Psoas muscle (tissue), 7 donors: ENCODE measurements at regions not wholly inside any gene's neighbourhood (a gene's known extent, or its start where the extent isn't known, plus 50 kb on each side); places are given as distances from the start of the nearest gene placed in this dataset.

ENCODE experiments used
- ATAC-seq, 4 donors: fragments of 200-7000 bp; cut with Tn5 transposase; one replicate each; pipeline ENCODE4 v1.9.1; 2020; ENCODE audit warnings: moderate library complexity in 3 of 4, mild to moderate bottlenecking in 2 of 4
- DNase-seq, 2 donors: peaks; one replicate each; pipeline ENCODE4 v3.0.0-alpha.2; 2020
- H3K27ac ChIP-seq: fragments of 200-600 bp; one replicate; pipeline ENCODE4 v1.8.0; 2022
- H3K27me3 ChIP-seq, 3 donors: fragments of 200-600 bp in 1 of 3; one replicate each; pipeline versions ENCODE4 v1.6.1 to v1.8.0; 2013 to 2022; ENCODE audit warnings: low read length in 2 of 3, mild to moderate bottlenecking in 2 of 3, moderate library complexity in 1 of 3; ENCODE audit not compliant: insufficient read depth in 3 of 3
- H3K36me3 ChIP-seq, 2 donors: fragments of 200-600 bp in 1 of 2; one replicate each; pipeline versions ENCODE4 v1.6.1 to v1.8.0; 2013 to 2022; ENCODE audit warnings: low read depth in 1 of 2, mild to moderate bottlenecking in 1 of 2, moderate library complexity in 1 of 2; ENCODE audit not compliant: insufficient read depth in 1 of 2
- H3K4me1 ChIP-seq: fragments of 200-600 bp; one replicate; pipeline ENCODE4 v1.8.0; 2022
- H3K4me3 ChIP-seq: fragments of 200-600 bp; one replicate; pipeline ENCODE4 v1.8.0; 2022; ENCODE audit warnings: mild to moderate bottlenecking
- H3K9me3 ChIP-seq: fragments of 200-600 bp; one replicate; pipeline ENCODE4 v1.8.0; 2022
- WGBS, 3 donors: extraction: QIAGEN DNeasy Blood & Tissue Kit; methylation state at CpG; one replicate each; pipeline versions ENCODE4 v1.1.6 to v1.1.7; 2013; 5-methylcytosine and 5-hydroxymethylcytosine counted together
- intact Hi-C, 2 donors: fragments of 100-400 bp; cut with DNase I; formaldehyde crosslinking; loops; one replicate each; pipeline versions ENCODE4 v1.11.0 to v1.14.2; 2022
- TF ChIP-seq, protein P1 (sequence below): fragments of 200-600 bp; IDR thresholded peaks from one replicate; pipeline ENCODE4 v1.8.0; 2022; ENCODE audit warnings: antibody characterized with exemption
- donor health status: healthy with polysubstance abuse.
- donor health status: DM: no; HTN: no; CAD: no; lungs with moderate emphysema.
- donor health status: Bipolar disorder and iron deficiency.
- donor health status: healthy.
- donor health status: DM: yes; HTN: yes; CAD: no.
- donor health status: DM: no; HTN: no; CAD: no.
- donor health status: DM: yes; HTN: yes; CAD: no.

DNA sequence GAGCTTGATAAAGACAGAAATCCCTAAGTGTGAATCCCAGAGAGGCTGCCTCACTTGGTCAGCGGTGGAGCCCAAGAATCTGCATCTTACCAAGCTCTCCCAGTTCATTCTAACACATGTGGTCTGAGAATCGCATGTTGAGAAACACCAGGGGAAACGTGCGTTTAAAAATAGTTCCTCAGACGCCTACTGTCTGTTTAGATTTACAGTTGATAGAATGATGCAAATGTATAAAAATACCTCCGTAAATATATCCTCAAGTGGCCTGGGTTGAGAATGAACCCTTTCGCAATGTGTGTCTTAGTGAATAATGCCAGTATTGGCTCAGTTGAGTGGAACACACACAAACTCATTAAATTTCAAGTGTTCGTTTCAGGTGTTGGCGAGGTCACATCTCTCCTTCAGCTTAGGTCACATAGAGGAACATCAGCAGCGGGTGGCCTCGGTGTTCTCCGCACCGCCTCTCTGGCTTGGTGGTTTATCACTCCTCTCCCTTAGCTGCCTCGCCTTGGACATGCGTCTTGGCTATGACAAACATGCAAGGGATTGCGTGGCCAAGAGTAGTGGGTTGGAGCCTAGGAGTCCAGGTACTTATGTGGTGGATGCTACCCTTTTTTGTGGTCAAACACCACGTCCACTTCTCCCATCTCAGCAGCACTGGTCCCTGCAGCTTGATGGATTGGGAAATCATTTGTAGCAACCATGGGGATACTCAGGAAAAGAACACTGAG lies 117.6 kb upstream of the SPATA13 start:
- no peaks in the 10 kb centered on the region for H3K4me1 ChIP-seq
- no peak overlapping the region for H3K4me3 ChIP-seq
- no peak overlapping the region for H3K27ac ChIP-seq
- intact Hi-C loops, result no loop called here
- H3K27me3 ChIP-seq, result no peaks in the 10 kb centered on the region
- H3K36me3 ChIP-seq, result no peaks in the 10 kb centered on the region
- 36 to 69% (median 54%) methylated on average over 17 of the region's 17 CpGs for WGBS, 3 donors
- DNase-seq, result no peak
- H3K9me3 ChIP-seq, result no peaks in the 10 kb centered on the region
- TF ChIP-seq, protein P1, sequence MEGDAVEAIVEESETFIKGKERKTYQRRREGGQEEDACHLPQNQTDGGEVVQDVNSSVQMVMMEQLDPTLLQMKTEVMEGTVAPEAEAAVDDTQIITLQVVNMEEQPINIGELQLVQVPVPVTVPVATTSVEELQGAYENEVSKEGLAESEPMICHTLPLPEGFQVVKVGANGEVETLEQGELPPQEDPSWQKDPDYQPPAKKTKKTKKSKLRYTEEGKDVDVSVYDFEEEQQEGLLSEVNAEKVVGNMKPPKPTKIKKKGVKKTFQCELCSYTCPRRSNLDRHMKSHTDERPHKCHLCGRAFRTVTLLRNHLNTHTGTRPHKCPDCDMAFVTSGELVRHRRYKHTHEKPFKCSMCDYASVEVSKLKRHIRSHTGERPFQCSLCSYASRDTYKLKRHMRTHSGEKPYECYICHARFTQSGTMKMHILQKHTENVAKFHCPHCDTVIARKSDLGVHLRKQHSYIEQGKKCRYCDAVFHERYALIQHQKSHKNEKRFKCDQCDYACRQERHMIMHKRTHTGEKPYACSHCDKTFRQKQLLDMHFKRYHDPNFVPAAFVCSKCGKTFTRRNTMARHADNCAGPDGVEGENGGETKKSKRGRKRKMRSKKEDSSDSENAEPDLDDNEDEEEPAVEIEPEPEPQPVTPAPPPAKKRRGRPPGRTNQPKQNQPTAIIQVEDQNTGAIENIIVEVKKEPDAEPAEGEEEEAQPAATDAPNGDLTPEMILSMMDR, result no peak
- ATAC-seq, result peak in 2 of 4 donors; percentile 26 to 68

- intact Hi-C loops, result no loop called here
- TF ChIP-seq, protein P1, result no peak
- no peak for DNase-seq
- no peaks in the 10 kb centered on the region for H3K27me3 ChIP-seq
- no peaks in the 10 kb centered on the region for H3K4me1 ChIP-seq
- no peaks in the 10 kb centered on the region for H3K36me3 ChIP-seq
- 70 to 78% (median 74%) methylated on average over 8 to 9 of the region's 9 CpGs for WGBS, 3 donors
- no peak overlapping the region for H3K27ac ChIP-seq
- ATAC-seq, result no peak
- no peaks in the 10 kb centered on the region for H3K9me3 ChIP-seq
- no peak overlapping the region for H3K4me3 ChIP-seq
Measured at GRCh38 chr13:24043590-24044350, 116.8 kb upstream of the SPATA13 start.

DNA sequence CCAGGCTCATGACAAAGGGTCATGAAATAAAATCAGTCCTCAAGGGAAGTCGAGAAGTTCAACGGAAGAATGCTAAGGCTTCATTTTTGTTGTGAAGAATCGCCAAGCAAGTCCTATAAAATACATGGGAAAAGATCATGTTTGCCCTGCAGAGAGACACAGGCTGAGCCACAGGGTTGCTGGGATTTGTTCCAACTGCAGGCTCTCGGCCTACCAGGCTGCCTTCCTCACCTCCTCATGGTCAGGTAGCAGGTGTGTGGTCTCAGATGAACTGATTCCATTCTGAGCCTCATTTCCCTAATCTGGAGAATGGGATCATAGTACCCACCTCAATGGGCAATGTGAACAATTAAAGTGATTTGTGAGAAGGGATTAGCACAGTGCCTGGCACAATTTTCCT lies 114.9 kb upstream of the SPATA13 start:
- no peaks in the 10 kb centered on the region for H3K4me1 ChIP-seq
- H3K4me3 ChIP-seq, result no peak overlapping the region
- H3K36me3 ChIP-seq, result no peaks in the 10 kb centered on the region
- DNase-seq, result no peak
- TF ChIP-seq, protein P1, result no peak
- H3K9me3 ChIP-seq, result no peaks in the 10 kb centered on the region
- peaks cover 0 to 3% (median 0%) of the 10 kb centered on the region in 3 donors for H3K27me3 ChIP-seq
- intact Hi-C loops, result no loop called here
- H3K27ac ChIP-seq, result no peak overlapping the region
- ATAC-seq, result no peak
- 50 to 67% (median 53%) methylated on average over 4 of the region's 4 CpGs for WGBS, 3 donors

GRCh38 chr13:24050292-24050711 lies 110.2 kb upstream of the SPATA13 start:
- no peak for ATAC-seq
- intact Hi-C loops, result loop anchor here in 1 of 2 donors (10.0 kb wide), 1 partner anchor 174 kb away; no protein-coding TSS in a partner anchor
- Histone ChIP-seq H3K27ac (no peak overlapping the region), H3K4me3 (no peak overlapping the region), H3K4me1 (no peaks in the 10 kb centered on the region), H3K9me3 (no peaks in the 10 kb centered on the region), H3K27me3 (peaks cover 0 to 14% (median 0%) of the 10 kb centered on the region in 3 donors), H3K36me3 (no peaks in the 10 kb centered on the region)
- TF ChIP-seq, protein P1, result no peak
- peak in 1 of 2 donors; percentile 28 for DNase-seq
- 19 to 34% (median 25%) methylated on average over 6 of the region's 6 CpGs for WGBS, 3 donors
